Tibial nerve (tissue), 4 donors: ENCODE measurements at regions not wholly inside any gene's neighbourhood (a gene's known extent, or its start where the extent isn't known, plus 50 kb on each side); places are given as distances from the start of the nearest gene placed in this dataset.

ENCODE experiments used
- EP300 ChIP-seq, 2 donors: sonication (generic); formaldehyde crosslinking; IDR thresholded peaks; one replicate each; pipeline ENCODE4 v1.6.1; 2017; ENCODE audit warnings: antibody characterized with exemption in 2 of 2, mild to moderate bottlenecking in 1 of 2
- POLR2A ChIP-seq, 2 donors: fragments of 450-650 bp; IDR thresholded peaks; one replicate each; pipeline ENCODE4 v1.6.1; 2017; ENCODE audit warnings: antibody characterized with exemption in 2 of 2, mild to moderate bottlenecking in 2 of 2, moderate library complexity in 2 of 2
- TF ChIP-seq, protein P1 (sequence below), 5 experiments: fragments of 200-600 bp in 3 of 5; fragments of 450-650 bp in 2 of 5; sonication (generic) in 3 of 5; IDR thresholded peaks; one replicate each; pipeline ENCODE4 v1.5.1; 2016 to 2019; ENCODE audit warnings: antibody characterized with exemption in 5 of 5, mild to moderate bottlenecking in 3 of 5, moderate library complexity in 2 of 5

DNA sequence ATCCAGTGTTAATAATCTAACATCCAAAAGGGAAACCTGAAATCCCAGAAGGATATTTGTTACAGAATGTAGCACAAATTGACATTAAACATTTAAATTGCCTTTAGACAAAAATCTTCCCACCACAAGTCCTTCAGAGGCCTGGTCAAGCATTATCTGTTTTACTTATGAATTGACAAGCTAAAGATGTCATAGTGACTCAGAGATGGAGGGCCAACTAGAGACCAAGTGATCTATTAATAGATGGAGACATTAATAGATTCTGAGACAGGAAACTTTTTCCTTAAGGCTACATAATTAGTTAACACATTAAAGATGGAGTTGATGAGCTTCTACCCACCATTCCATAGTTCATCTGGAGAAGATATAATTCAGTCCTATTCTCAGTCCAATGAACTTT is 526.2 kb downstream of the IRS1 start:
- TF ChIP-seq, protein P1, sequence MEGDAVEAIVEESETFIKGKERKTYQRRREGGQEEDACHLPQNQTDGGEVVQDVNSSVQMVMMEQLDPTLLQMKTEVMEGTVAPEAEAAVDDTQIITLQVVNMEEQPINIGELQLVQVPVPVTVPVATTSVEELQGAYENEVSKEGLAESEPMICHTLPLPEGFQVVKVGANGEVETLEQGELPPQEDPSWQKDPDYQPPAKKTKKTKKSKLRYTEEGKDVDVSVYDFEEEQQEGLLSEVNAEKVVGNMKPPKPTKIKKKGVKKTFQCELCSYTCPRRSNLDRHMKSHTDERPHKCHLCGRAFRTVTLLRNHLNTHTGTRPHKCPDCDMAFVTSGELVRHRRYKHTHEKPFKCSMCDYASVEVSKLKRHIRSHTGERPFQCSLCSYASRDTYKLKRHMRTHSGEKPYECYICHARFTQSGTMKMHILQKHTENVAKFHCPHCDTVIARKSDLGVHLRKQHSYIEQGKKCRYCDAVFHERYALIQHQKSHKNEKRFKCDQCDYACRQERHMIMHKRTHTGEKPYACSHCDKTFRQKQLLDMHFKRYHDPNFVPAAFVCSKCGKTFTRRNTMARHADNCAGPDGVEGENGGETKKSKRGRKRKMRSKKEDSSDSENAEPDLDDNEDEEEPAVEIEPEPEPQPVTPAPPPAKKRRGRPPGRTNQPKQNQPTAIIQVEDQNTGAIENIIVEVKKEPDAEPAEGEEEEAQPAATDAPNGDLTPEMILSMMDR (IDR thresholded peaks at IDR 0.05): no peak
- no peak for TF ChIP-seq POLR2A (IDR thresholded peaks at IDR 0.05)
- no peak for TF ChIP-seq EP300 (IDR thresholded peaks at IDR 0.05)
